DMS153 treated with DMSO at 0.1 percent for 48 hours (cell line): ENCODE measurements at regions not wholly inside any gene's neighbourhood (a gene's known extent, or its start where the extent isn't known, plus 50 kb on each side); places are given as distances from the start of the nearest gene placed in this dataset.
"Not testable (repeated sequence)": the region's sequence is repeated elsewhere in the genome, so short reads cannot be mapped to it uniquely, and the experiment has no call there.

ENCODE experiments used
- DNase-seq: peaks from one replicate; lab custom pipeline; 2025; ENCODE audit not compliant: unreplicated experiment; lab: John Stamatoyannopoulos, UW

DNA sequence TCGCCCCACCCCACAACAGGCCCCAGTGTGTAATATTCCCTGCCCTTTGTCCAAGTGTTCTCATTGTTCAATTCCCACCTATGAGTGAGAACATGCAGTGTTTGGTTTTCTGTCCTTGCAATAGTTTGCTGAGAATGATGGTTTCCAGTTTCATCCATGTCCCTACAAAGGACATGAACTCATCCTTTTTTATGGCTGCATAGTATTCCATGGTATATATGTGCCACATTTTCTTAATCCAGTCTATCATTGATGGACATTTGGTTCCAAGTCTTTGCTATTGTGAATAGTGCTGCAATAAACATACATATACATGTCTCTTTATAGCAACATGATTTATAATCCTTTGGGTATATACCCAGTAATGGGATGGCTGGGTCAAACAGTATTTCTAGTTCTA lies 132.7 kb downstream of the SNX10 start:
- not testable (repeated sequence) for DNase-seq

DNA sequence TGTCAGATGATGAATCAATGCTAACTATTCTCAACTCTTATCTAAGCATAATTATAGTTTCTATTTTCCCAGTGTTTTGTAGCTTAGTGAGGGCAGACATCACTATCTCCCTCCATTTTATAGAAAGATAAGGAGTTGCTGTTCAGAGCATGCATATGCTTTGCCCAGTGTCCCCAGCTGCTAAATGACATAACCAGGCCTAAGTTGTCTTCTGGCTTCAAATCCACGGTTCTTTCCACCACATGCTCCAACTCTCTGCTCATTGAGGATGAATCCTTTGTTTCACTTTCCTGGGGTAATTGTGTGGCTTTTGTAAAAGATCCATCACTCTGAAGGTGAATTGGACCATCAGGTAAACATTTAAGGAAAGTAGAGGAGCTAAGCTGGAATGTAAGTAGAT lies 134.0 kb downstream of the SNX10 start:
- DNase-seq: no peak

DNA sequence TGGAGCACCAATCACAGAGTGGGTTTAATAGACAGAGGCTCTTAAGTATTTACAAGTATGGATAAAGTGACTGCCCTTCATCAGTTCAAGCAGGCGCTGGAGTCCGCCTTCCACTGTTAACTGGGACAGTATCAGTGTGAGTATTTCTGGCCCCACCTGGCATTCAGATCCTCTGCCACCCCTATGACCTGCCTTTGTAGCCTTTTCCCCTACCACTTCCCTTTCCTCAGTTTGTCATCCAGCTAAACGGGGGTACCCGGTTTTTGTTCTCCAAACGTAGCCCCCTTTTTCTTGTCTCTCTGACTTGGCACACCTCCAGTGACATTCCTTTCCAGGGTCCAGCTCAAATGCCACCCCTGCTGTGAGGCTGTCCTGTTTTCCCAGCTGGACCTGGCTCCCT lies 134.4 kb downstream of the SNX10 start:
- DNase-seq: no peak

DNA sequence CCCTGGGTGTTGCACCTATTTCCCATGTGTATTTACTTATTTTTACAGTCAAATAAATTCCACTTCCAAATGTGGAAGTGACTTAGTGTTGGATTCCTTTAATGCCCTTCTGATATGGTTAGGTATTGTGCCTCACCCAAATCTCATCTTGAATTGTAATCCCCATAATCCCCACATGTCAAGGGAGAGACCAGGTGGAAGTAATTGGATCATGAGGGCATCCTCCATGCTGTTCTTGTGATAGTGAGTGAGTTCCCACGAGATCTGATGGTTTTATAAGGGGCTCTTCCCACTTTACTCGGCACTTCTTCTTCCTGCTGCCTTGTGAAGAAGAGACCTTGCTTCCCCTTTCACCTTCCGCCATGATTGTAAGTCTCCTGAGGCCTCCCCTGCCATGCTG lies 136.9 kb downstream of the SNX10 start:
- no peak for DNase-seq

DNA sequence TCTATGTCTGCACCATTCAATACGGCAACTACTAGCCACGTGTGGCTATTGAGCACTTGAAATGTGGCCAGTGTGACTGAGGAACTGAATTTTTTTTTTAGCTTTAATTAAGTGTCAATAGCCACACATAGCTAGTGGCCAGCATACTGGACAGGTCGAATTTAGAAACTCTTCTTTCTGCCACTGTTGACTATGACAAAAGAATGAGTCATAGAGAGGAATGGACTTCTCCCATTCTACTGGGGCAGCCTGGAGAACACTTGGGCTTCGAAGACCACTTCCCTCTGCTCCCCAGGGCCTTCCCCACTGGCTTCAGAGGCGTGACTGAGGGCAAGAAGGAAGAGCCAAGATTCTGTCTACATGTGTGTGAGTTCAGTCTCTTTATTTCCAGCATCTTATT lies 137.5 kb downstream of the SNX10 start:
- no peak for DNase-seq

DNA sequence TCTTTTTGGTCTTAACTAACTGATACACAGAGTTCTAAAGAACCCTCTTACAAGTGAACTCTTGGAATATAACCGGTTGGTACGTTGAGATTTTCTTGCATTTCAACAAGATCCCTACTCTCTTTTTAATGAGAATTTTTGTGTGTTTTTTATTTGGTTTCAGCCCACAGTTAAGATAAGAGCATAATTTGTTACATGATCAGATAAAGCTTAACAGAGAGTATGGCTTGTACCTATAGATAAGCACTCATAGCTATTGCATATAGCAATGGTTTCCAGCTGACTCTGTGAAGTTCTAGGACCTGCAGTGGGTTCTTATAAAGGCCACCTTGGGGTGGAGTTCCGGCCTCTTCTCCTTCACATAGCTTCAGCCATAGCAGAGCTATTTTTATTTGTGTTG lies 143.3 kb downstream of the SNX10 start:
- no peak for DNase-seq

DNA sequence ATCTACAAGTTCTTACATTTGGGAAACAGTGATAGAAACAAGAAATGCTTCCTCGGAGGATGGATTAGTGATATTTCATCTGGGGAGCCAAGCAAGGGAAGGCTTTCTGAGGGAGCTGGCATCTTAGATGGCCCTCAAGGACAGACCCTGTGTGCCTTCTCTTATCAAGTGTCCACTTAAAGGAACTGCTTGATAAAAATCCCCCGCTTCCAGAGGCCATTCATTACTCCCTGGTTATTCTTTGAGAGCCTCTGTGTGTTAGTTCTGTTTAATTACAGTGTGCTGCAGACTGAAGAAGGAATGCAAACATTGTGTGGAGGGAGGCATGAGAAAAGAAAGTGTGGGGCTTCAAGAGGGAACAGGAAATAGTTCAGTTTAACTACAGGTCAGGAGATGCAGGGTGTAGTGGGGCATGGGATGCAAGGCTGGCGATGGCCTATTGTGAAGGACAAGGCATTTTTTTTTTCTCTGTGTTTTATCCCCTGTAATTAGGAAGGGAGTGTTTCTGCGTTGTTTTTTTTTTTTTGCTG lies 145.4 kb downstream of the SNX10 start:
- DNase-seq: peak; percentile 73

DNA sequence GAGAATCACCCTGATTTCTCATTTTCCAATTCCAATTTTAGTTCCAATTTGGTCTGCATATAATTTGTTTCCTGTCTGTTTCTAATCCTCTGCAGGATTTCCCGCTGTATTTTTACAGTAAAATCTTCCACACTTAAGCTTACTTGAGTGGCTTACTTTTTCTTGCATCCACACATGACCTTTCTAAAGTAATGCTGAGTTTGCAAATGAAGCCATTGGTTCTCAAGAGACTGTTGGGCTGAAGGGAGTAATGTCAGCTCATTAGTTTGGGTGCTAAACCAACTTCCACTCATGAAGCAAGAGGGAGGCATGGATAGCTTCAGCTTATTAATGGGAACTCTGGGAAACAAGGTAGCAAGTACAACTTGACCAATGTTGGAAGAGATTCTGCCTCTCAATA lies 146.4 kb downstream of the SNX10 start:
- DNase-seq: no peak

DNA sequence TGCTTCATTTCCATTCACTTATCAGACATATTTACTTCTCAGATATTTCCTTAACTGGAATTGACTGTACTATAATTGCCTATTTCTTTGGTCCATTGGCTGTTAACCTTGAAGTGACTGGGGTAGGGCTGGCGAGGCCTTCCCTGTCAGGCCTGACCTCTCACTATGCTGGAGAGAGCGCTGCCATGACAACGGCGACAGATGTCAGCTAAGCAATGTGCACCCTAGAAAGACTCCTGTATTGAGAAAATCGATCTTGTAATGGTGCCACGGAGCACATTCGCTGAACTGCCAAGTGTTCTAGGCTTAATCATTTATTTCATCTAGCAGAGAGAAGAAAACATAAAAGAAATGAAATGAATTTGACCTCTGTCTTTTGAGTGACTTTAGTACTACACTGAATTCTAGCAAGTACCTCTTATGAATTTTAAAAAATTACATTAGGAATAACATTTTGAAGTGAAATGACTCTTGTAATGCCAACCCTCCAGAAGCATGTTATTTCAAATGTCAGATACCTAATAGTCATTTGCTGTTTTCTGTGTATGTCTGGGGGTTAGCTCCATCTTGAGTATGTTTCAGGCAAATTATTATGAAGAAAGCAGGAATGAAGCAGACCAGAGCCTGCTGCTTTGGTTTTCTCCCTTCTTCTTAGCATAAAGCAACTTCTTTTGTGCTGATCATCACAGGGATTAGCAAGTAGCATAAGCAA lies 148.0 kb downstream of the SNX10 start:
- DNase-seq: no peak

DNA sequence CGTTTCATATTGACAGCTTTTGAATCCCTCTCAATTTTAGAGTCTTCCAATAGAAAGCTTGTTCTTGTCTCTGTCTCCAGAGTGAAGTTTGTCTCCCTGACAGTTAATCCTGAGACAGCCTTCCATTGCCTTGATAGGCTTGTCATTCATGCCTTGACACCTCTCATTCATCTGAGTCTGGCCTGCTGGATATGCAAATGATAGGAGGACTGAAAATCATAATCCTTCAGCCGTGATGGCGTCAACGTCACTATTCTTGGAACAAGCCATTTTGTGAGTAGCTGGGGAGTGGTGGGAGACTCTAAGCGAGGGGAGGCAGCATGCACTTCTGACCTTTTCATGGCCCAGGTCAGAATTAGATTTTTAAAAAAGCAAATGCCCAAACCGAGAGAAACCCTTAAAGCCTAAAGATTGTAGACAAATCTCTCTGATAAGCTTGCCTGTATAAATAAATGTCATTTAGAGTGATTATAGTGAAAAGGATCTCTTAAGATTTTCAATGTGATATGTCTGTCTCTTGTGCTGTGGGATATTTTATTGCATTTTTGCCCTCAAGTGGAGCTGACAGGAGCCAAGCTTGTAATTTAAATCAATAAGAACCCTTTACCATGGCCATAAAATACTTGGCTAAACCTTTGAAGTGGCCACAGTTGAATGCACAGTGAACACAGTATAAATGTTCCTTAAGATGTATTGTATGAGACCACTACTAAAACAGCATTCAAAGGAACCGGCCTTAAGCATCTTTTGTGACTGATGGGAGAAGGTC lies 148.8 kb downstream of the SNX10 start:
- peak; percentile 80 for DNase-seq

DNA sequence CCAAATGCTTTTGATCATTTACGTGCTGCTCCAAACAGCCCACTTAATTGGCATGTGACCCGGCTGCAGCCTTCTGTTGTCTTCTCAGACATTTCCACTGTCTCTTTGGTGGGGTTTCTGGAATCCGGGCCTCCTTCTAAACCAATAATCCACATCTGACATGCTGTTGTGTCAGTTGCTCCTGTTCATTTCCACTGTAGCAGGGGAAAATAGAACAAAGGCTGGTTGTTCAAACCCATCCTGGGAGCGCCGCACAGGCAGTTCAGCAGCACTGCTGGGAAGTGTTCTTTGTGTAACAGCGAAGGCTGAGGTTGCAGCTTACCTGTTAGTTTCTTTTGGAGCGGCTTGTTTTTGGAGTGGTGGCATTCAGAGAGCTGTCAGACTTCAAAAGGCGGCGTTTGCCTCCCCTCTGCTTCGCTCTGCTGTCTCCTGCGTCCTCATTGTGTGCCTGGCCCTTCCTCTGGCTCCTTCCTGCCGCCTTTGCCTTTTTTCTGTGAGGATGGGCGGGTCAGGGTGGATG lies 149.4 kb downstream of the SNX10 start:
- DNase-seq: peak; percentile 80

DNA sequence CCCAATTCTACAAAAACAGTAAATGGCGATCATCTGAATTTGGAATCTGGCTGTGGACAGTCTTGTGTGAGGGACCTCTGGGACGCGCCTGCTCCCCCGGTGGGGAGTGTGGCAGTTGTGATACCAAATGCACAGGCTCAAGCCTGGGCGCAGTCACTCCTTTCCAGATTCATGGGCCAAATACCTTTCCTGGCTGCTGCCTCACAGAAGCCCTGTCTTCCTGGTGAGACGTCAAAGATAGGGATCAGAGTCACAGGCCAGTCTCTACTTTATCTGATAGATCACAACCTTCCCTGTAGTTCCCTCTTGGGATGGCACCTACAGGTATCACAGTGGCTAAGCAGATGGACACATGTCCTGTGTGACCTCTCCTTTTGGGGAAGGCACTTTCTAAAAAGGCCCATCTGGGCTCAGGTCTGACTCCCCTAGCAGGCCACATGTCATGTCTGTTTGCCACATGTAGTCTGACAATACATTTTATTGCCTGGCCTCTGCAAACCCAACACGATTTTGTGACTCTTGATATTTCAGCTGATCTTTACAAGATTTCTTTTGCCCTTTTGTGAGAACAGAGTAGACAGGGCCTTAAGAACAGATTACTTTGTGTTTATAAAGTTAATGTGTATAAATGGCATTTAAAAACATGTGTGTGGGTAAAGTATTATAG lies 150.1 kb downstream of the SNX10 start:
- DNase-seq: no peak

DNA sequence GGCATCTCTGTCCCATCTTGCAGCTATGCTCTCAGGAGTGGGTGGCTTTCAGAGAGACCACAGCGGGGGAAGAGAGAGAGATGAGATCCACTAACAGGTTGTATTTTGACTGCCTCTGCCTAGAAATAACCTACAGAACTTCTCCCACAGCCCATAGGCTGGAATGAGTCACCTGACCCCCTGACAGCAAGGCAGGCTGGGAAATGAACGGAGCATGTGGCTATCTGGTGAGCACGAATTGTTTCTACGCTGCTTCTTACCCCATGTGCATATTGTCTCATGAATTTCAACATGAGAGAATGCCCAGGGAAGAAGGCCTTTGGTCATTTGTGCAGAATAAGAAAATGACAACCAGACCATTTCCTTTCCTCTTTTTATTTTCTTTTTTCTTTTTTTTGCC lies 151.3 kb downstream of the SNX10 start:
- no peak for DNase-seq

DNA sequence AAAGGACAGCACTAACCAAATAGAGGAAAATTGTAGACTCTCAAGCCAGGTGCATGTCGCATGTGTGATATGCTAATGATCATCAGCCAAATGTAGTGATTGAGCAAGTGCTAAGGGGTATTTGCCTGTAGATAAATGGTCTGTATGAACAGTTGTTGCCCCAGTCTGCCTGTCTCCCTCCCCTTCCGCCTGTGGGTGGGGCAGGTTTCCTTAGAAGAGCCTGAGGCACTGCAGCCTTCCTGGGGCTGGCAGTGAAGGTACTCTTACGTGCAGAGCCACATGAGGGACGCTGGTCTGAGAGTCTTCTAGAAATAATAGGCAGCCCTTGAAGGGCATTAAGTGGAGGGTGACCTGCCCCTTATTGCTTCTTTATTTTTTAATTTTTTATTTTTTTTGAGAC lies 152.1 kb downstream of the SNX10 start:
- DNase-seq: no peak

DNA sequence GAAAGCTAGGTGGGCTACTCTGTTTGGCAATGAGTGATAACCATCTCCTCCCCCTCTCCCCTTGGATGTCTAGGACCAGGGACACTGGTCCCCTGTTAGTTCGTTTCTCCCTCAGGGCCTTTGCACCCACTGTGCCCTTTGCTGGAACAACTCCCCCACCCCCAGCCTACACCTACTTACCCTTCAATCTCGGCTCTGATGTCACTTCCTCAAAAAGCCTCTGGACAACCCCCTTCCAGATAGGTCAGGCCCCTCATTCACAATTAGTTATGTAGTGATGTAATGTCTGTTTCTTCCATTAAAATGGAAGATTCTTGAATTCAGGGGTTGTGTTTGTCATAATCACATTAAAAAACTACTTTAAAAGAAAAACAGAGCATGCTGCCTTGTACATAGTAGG lies 152.9 kb downstream of the SNX10 start:
- DNase-seq: no peak

DNA sequence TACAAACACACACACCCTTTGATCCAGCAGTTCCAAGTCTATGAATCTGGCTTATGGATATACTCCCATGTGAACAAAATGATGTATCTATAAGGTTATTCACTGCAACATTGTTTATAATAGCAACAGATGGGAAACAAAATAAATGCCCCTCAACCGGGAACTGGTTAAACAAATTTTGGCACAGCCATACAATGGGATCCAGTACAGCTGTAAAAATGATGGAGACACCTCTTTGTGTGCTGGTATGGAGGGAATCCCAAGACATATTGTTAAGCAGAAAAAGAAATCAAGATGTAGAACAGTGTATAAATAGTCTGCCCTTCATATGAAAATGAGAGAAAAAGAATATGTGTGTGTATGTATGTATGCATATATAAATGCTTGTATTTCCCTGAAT lies 155.5 kb downstream of the SNX10 start:
- no peak for DNase-seq

DNA sequence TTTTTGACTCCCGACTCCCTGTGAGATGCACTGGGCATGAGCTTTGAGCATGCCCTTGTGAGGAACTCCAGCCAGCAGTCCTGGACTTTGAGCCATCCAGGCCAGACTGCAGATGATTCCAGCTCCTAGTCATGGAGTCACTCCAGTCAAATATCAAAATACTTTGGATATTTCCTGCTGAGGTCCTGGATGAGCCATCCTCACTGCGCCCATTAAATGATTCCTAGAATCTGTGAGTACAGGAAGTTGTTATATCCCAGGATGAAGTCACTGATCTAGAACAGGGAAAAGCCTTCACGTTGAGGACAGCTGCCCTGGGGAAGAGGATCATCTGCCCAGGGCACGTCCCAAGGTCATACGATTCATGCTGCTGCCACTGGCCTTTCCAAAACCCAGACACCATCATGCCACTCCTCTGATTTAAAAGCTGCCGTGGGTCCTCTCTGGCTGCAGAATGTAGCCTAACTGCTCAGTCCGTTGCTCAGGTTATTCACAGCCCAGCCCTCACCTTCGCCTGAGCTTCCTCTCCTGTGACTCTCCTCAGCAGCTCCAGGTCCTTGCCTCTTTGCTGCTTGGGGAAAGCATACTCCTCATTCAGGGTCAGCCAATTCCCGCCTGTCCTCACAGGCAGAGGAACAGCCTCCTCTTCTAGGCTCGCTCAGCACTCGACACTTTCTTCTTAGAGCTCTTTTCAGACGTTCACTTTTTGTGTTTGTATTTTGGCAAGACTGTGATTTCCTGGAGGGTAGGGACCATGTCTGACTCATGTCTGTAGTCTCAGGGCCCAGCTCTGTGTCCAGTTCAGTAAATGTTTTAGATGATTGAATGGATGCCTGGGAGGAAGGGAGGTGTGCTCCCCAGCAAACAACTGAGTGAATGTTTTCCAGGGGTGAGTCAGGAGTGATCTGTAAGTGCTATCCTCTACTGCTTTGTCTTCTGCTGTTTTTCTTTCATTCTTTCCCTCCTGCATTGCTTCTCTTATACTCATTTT lies 157.8 kb downstream of the SNX10 start:
- no peak for DNase-seq

DNA sequence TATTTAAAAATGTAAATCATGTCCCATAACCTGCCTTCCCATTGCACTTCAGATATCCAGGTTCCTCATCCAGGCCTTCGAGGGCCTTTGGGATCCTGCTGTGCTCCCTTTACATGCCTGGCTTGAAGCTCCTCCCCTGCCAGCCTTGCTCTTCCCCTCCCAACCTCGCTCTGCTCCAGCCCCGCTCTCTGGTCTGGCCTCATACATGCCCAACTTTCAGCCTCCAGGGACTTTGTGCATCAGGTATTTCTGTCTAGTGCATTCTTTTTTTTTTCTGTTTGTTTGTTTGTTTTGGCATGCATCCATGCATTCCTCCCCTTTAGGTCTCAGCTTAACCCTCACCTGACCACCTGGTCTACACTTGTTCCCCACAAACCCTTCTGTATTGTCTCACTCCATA lies 160.3 kb downstream of the SNX10 start:
- DNase-seq: peak; percentile 43

DNA sequence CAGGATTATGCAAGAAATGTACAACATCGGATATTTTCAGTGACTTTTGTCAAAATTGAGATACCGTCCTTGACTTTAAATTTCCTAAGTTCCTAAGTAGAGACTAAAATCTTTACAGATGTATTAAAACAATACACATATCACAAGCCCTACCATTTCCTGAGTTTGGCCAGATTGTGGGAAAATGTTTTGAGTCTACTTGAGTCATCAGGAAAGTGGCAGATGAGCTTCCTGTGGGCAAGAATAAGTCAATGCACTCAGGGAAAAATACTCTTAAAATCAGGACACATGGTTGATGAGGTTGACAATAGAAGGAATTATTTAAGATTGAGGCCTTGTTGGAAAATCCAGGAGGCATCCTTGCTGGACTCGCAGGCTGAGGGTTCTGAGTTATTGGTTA lies 162.5 kb downstream of the SNX10 start:
- DNase-seq: no peak

DNA sequence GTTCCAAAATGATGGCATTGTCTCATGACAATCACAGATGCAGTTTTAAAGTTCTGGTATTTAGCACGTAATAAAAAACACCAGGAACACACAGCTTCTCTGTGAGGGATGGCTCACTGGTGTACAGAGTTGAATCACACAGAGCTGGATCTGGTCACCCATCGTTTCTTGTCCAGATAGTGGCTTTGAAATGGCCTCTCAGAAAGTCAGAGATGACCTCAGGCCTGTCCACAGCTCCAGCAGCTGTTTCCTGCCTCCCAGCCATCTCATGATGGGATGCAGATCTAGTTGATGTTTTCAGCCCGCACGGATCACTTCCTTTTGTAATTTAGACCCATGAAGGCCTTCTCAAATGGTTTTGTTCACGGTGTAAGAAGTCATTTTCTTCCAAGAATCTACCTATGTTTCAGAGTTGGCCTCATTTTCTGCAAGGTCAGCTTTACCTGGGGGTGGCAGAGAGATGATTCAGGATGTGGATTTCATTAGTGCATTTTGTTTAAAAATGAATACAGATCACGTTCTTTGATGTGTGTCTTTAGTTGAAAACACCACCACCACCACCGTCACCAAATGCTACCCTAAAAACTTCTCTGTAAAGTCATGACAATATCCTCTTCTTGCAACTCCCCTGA lies 166.2 kb downstream of the SNX10 start:
- DNase-seq: no peak
